ENCODE measurements at regions not wholly inside any gene's neighbourhood (a gene's known extent, or its start where the extent isn't known, plus 50 kb on each side); places are given as distances from the start of the nearest gene placed in this dataset.

- TF ChIP-seq ZFP30 (CRISPR knock-in tag; IDR thresholded peaks at IDR 0.05) (no peak), ISL1 (CRISPR knock-in tag; IDR thresholded peaks at IDR 0.05) (no peak), ZC3H10 (CRISPR knock-in tag; IDR thresholded peaks at IDR 0.05) (no peak), TCF4 (CRISPR knock-in tag; IDR thresholded peaks at IDR 0.05; ENCODE audit: borderline replicate concordance) (no peak), CREB5 (CRISPR knock-in tag; IDR thresholded peaks at IDR 0.05; ENCODE audit: low read depth) (no peak), ARNTL (CRISPR knock-in tag; IDR thresholded peaks at IDR 0.05; ENCODE audit: borderline replicate concordance, low read depth) (no peak), BACH2 (CRISPR knock-in tag; IDR thresholded peaks at IDR 0.05; ENCODE audit: borderline replicate concordance) (no peak), TSHZ2 (CRISPR knock-in tag; IDR thresholded peaks at IDR 0.05) (no peak)
These were observed 102.1 kb downstream of the C5orf15 start for GRCh38 chr5:133866160-133866902.
